Keratinocyte (primary cell): ENCODE measurements at regions not wholly inside any gene's neighbourhood (a gene's known extent, or its start where the extent isn't known, plus 50 kb on each side); places are given as distances from the start of the nearest gene placed in this dataset.

Experiments used
- CTCF ChIP-seq, 3 experiments: IDR thresholded peaks in 1 of 3; conservative IDR thresholded peaks in 1 of 3; optimal IDR thresholded peaks in 1 of 3; 2 replicates in 2 of 3; 3 replicates in 1 of 3; pipeline versions ENCODE3 to v1.5.1; 2011; ENCODE audit warnings: low read length in 3 of 3, mild to moderate bottlenecking in 3 of 3, moderate library complexity in 2 of 3, control low read depth in 1 of 3, inconsistent platforms in 1 of 3; ENCODE audit not compliant: insufficient read depth in 2 of 3; ENCODE audit errors: extremely low read depth in 1 of 3
- EZH2 ChIP-seq: IDR thresholded peaks from one replicate; pipeline ENCODE4 v1.6.1; 2012; ENCODE audit warnings: inconsistent platforms, mild to moderate bottlenecking, low read length, moderate library complexity

DNA sequence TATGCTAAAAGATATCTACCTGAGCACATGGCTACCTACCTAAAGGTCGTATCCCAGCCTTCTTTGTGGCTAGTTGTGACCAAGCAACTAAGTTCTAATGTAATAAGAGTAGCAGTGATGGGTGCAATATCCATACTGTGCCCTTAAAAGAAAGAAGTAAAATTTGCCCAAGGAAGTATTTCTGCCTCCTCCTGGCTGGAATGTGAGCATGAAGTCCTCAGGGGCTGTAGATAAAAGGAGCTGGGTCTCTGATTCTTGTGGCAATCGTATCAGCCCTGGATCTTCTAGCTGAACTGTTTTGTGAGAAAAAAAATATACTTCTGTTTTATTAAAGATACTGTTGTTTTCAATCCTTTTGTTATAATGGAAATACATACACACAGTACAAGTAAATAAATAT lies 217.4 kb downstream of the GPAT3 start:
- TF ChIP-seq CTCF (optimal IDR thresholded peaks at IDR 0.05 in 1 of 3, IDR thresholded peaks at IDR 0.05 in 1 of 3, conservative IDR thresholded peaks at IDR 0.05 in 1 of 3; ENCODE audit: extremely low read depth in 1 of 3, insufficient read depth in 2 of 3, low read length in 3 of 3) (peak in 1 of 3 experiments; percentile 15), EZH2 (no peak)
